B cell (primary cell): ENCODE measurements at regions not wholly inside any gene's neighbourhood (a gene's known extent, or its start where the extent isn't known, plus 50 kb on each side); places are given as distances from the start of the nearest gene placed in this dataset.

ENCODE experiments used
- ATAC-seq: fragments of 200-7000 bp; cut with Tn5 transposase; one replicate; pipeline ENCODE4 v1.10.0; 2021; ENCODE audit warnings: low read depth, mild to moderate bottlenecking, moderate number of reproducible peaks, moderate library complexity
- CTCF ChIA-PET: fragments of 350-600 bp; sonication (Branson Sonifier 250); formaldehyde crosslinking; loops from one replicate; lab custom pipeline; 2021; ENCODE audit warnings: antibody characterized with exemption, inconsistent platforms; lab: Charles Lee
- POLR2A ChIA-PET: fragments of 350-600 bp; sonication (Branson Sonifier 250); formaldehyde crosslinking; loops from one replicate; lab custom pipeline; 2021; ENCODE audit warnings: antibody characterized with exemption; lab: Charles Lee
- DNase-seq: peaks from one replicate; pipeline ENCODE4 v3.0.0; 2013
- H2AFZ ChIP-seq: 2 replicates; pipeline ENCODE4 v1.6.1; 2012; ENCODE audit warnings: mild to moderate bottlenecking, low read depth, low read length; ENCODE audit not compliant: insufficient read depth, poor library complexity, severe bottlenecking
- H3K27ac ChIP-seq, 2 donors: 1 replicate in 1 of 2; 2 replicates in 1 of 2; pipeline ENCODE4 v1.5.1; 2012 to 2013; ENCODE audit warnings: low read length in 2 of 2, mild to moderate bottlenecking in 2 of 2, moderate library complexity in 1 of 2
- H3K27me3 ChIP-seq, 4 experiments: fragments of 200-600 bp in 1 of 4; sonication (generic) in 1 of 4; replicated peaks in 1 of 4; 1 replicate in 2 of 4; 2 replicates in 2 of 4; pipeline versions ENCODE4 v1.6.1 to v1.7.0; 2013 to 2016; ENCODE audit warnings: low read length in 3 of 4, mild to moderate bottlenecking in 2 of 4, mixed read lengths in 1 of 4, moderate library complexity in 1 of 4; ENCODE audit not compliant: insufficient read depth in 4 of 4, control insufficient read depth in 3 of 4; ENCODE audit errors: control extremely low read depth in 1 of 4
- H3K36me3 ChIP-seq, 2 experiments: replicated peaks in 1 of 2; 1 replicate in 1 of 2; 2 replicates in 1 of 2; pipeline versions ENCODE4 v1.6.1 to v1.7.1; 2013; ENCODE audit warnings: low read length in 1 of 2; ENCODE audit not compliant: insufficient read depth in 2 of 2, control insufficient read depth in 1 of 2; ENCODE audit errors: control extremely low read depth in 1 of 2, extremely low read depth in 1 of 2
- H3K4me1 ChIP-seq, 2 donors: fragments of 200-600 bp in 1 of 2; sonication (generic) in 1 of 2; 1 replicate in 1 of 2; 2 replicates in 1 of 2; pipeline versions ENCODE4 v1.5.1 to v1.6.1; 2013 to 2017; ENCODE audit warnings: low read length in 2 of 2; ENCODE audit not compliant: control insufficient read depth in 2 of 2, insufficient read depth in 2 of 2
- H3K4me2 ChIP-seq: replicated peaks from 2 replicates; pipeline ENCODE3; 2012; ENCODE audit warnings: mild to moderate bottlenecking, low read depth, low read length; ENCODE audit not compliant: poor library complexity, severe bottlenecking
- H3K4me3 ChIP-seq, 5 experiments: fragments of 200-600 bp in 1 of 5; sonication (generic) in 1 of 5; 1 replicate in 3 of 5; 2 replicates in 2 of 5; pipeline versions ENCODE4 v1.5.1 to v1.7.0; 2011 to 2016; ENCODE audit warnings: low read length in 4 of 5, mild to moderate bottlenecking in 4 of 5, low read depth in 2 of 5, control low read depth in 1 of 5, moderate library complexity in 1 of 5; ENCODE audit not compliant: insufficient read depth in 1 of 5; ENCODE audit errors: control extremely low read depth in 1 of 5, extremely low read depth in 1 of 5
- H3K79me2 ChIP-seq: fragments of 200-600 bp; sonication (generic); one replicate; pipeline ENCODE4 v1.6.0; 2016; ENCODE audit warnings: low read length; ENCODE audit not compliant: control insufficient read depth, insufficient read depth
- H3K9ac ChIP-seq: fragments of 200-600 bp; sonication (generic); 2 replicates; pipeline ENCODE4 v1.6.1; 2017; ENCODE audit warnings: mild to moderate bottlenecking, low read length, moderate library complexity
- H3K9me3 ChIP-seq, 3 donors: one replicate each; pipeline versions ENCODE4 v1.6.1 to v1.7.1; 2013; ENCODE audit warnings: low read length in 2 of 3; ENCODE audit not compliant: control insufficient read depth in 2 of 3, insufficient read depth in 1 of 3; ENCODE audit errors: control extremely low read depth in 1 of 3
- H4K20me1 ChIP-seq: 2 replicates; pipeline ENCODE4 v1.6.0; 2012; ENCODE audit warnings: mild to moderate bottlenecking, low read length; ENCODE audit not compliant: insufficient read depth, control insufficient read depth, poor library complexity, severe bottlenecking
- H3K27ac Mint-ChIP-seq: one replicate; pipeline ENCODE4 v1.8.0; 2021; ENCODE audit warnings: mixed read lengths
- H3K27me3 Mint-ChIP-seq: one replicate; pipeline ENCODE4 v1.8.0; 2021; ENCODE audit warnings: mixed read lengths
- H3K4me1 Mint-ChIP-seq: one replicate; pipeline ENCODE4 v1.8.0; 2021; ENCODE audit warnings: mixed read lengths
- H3K4me3 Mint-ChIP-seq: one replicate; pipeline ENCODE4 v1.8.0; 2021; ENCODE audit warnings: mixed read lengths
- H3K9me3 Mint-ChIP-seq: one replicate; pipeline ENCODE4 v1.8.0; 2022; ENCODE audit warnings: mixed read lengths; ENCODE audit not compliant: insufficient read depth
- CTCF ChIP-seq: fragments of 200-600 bp; IDR thresholded peaks from one replicate; pipeline ENCODE4 v1.8.0; 2022; ENCODE audit warnings: antibody characterized with exemption, mild to moderate bottlenecking
- EZH2 ChIP-seq: IDR thresholded peaks from 2 replicates; pipeline ENCODE4 v1.6.1; 2012; ENCODE audit warnings: borderline replicate concordance, low read depth, mild to moderate bottlenecking, moderate library complexity, low read length; ENCODE audit not compliant: insufficient read depth, poor library complexity, severe bottlenecking
- WGBS: methylation state at CpG from one replicate; pipeline ENCODE4 v1.1.5; 2013; ENCODE audit warnings: missing lambda C conversion rate; ENCODE audit not compliant: insufficient coverage; 5-methylcytosine and 5-hydroxymethylcytosine counted together
- intact Hi-C: fragments of 100-400 bp; cut with micrococcal nuclease; formaldehyde crosslinking; loops from one replicate; pipeline ENCODE4 v1.10.0; 2022

GRCh38 chr4:13872155-13872554 is 244.6 kb upstream of the BOD1L1 start:
- no peak overlapping the region for H3K4me2 ChIP-seq
- H3K4me1 Mint-ChIP-seq, result no peaks in the 10 kb centered on the region
- no peak overlapping the region for H2AFZ ChIP-seq
- no peak overlapping the region for H3K9ac ChIP-seq
- no peak for ATAC-seq
- no peak for DNase-seq
- H3K36me3 ChIP-seq, result no peaks in the 10 kb centered on the region
- H4K20me1 ChIP-seq, result no peaks in the 10 kb centered on the region
- ChIA-PET CTCF (no interaction called here), POLR2A (no interaction called here)
- no peak overlapping the region for H3K27ac Mint-ChIP-seq
- H3K4me3 ChIP-seq, result no peak overlapping the region
- H3K27me3 ChIP-seq, result no peaks in the 10 kb centered on the region
- no peaks in the 10 kb centered on the region for H3K9me3 Mint-ChIP-seq
- no peaks in the 10 kb centered on the region for H3K79me2 ChIP-seq
- intact Hi-C loops, result no loop called here
- H3K27ac ChIP-seq, result no peak overlapping the region
- no peak overlapping the region for H3K4me3 Mint-ChIP-seq
- H3K4me1 ChIP-seq, result no peaks in the 10 kb centered on the region
- no peak for TF ChIP-seq EZH2
- no peak for TF ChIP-seq CTCF
- no peaks in the 10 kb centered on the region for H3K9me3 ChIP-seq
- peaks cover 7% of the 10 kb centered on the region for H3K27me3 Mint-ChIP-seq

DNA sequence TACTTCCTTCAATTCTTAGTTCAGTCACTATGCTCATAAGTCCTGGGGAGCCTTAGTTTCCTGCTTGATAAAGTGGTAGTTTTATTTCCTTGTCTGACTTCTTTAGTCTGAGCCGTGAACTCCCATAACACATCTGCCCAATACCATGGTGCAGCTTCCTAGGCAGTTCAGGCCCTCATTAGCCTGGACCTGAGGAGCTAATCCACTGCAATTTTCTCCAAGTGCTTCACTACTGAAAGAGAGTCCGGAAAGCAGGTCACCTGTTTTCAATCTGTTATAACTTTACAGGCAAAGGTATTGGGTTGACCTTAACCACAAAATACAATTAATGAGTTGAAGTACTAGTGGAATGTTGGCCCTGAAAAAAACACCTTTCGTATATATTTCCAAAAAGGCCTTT is 245.4 kb upstream of the BOD1L1 start:
- H2AFZ ChIP-seq, result no peak overlapping the region
- TF ChIP-seq CTCF (no peak), EZH2 (no peak)
- H3K9me3 ChIP-seq, result no peaks in the 10 kb centered on the region
- H3K4me3 ChIP-seq, result no peak overlapping the region
- Mint-ChIP-seq H3K4me3 (no peak overlapping the region), H3K4me1 (no peaks in the 10 kb centered on the region), H3K9me3 (no peaks in the 10 kb centered on the region), H3K27me3 (peaks cover 7% of the 10 kb centered on the region), H3K27ac (no peak overlapping the region)
- CTCF ChIA-PET, result no interaction called here
- POLR2A ChIA-PET, result no interaction called here
- H3K9ac ChIP-seq, result no peak overlapping the region
- 83% methylated on average over 1 of the region's 3 CpGs for WGBS
- no peaks in the 10 kb centered on the region for H4K20me1 ChIP-seq
- H3K36me3 ChIP-seq, result no peaks in the 10 kb centered on the region
- DNase-seq (no peak), ATAC-seq (no peak)
- no peak overlapping the region for H3K27ac ChIP-seq
- H3K79me2 ChIP-seq, result no peaks in the 10 kb centered on the region
- intact Hi-C loops, result no loop called here
- no peaks in the 10 kb centered on the region for H3K27me3 ChIP-seq
- no peak overlapping the region for H3K4me2 ChIP-seq
- no peaks in the 10 kb centered on the region for H3K4me1 ChIP-seq
